ENCODE measurements at regions not wholly inside any gene's neighbourhood (a gene's known extent, or its start where the extent isn't known, plus 50 kb on each side); places are given as distances from the start of the nearest gene placed in this dataset.

GRCh38 chr5:8290721-8291120, 421.8 kb downstream of the MTRR start:
- Mint-ChIP-seq H3K4me1 (no peaks in the 10 kb centered on the region), H3K27ac (no peak overlapping the region), H3K9me3 (no peaks in the 10 kb centered on the region), H3K4me3 (no peak overlapping the region), H3K27me3 (ENCODE audit: insufficient read depth) (peaks cover 2% of the 10 kb centered on the region), H3K36me3 (ENCODE audit: low read depth) (no peaks in the 10 kb centered on the region)
- Histone ChIP-seq H3K4me3 (ENCODE audit: low read length) (no peak overlapping the region), H3K27ac (ENCODE audit: low read depth, low read length) (no peak overlapping the region), H3K36me3 (ENCODE audit: control insufficient read depth, insufficient read depth, low read length) (no peaks in the 10 kb centered on the region), H3K4me1 (ENCODE audit: control insufficient read depth, insufficient read depth, low read length) (no peaks in the 10 kb centered on the region), H3K27me3 (ENCODE audit: control insufficient read depth, insufficient read depth, low read length, poor library complexity, severe bottlenecking) (no peaks in the 10 kb centered on the region), H3K9me3 (ENCODE audit: control insufficient read depth, low read length) (no peaks in the 10 kb centered on the region), H3K9ac (ENCODE audit: extremely low read depth, low read length, poor library complexity, severe bottlenecking) (no peak overlapping the region)
- no peak for TF ChIP-seq CTCF (conservative IDR thresholded peaks at IDR 0.05)
- 88% methylated on average over 1 of the region's 2 CpGs; no CpG with 5 or more reads in 1 of the 2 experiments for WGBS, 2 experiments (ENCODE audit: insufficient coverage in 1 of 2, insufficient read length in 1 of 2)
- no peak for DNase-seq

- DNase-seq, result no peak
- H3K9ac ChIP-seq (ENCODE audit: extremely low read depth, low read length, poor library complexity, severe bottlenecking), result no peak overlapping the region
- no peaks in the 10 kb centered on the region for H3K4me1 ChIP-seq (ENCODE audit: control insufficient read depth, insufficient read depth, low read length)
- H3K27me3 Mint-ChIP-seq (ENCODE audit: insufficient read depth), result peaks cover 2% of the 10 kb centered on the region
- no peaks in the 10 kb centered on the region for H3K27me3 ChIP-seq (ENCODE audit: control insufficient read depth, insufficient read depth, low read length, poor library complexity, severe bottlenecking)
- no peak for TF ChIP-seq CTCF (conservative IDR thresholded peaks at IDR 0.05)
- H3K27ac Mint-ChIP-seq, result no peak overlapping the region
- no peaks in the 10 kb centered on the region for H3K4me1 Mint-ChIP-seq
- no peak overlapping the region for H3K4me3 ChIP-seq (ENCODE audit: low read length)
- H3K36me3 Mint-ChIP-seq (ENCODE audit: low read depth), result no peaks in the 10 kb centered on the region
- 60 to 81% methylated on average over 1 of the region's 2 CpGs for WGBS, 2 experiments (ENCODE audit: insufficient coverage in 1 of 2, insufficient read length in 1 of 2)
- no peak overlapping the region for H3K27ac ChIP-seq (ENCODE audit: low read depth, low read length)
- no peak overlapping the region for H3K4me3 Mint-ChIP-seq
- no peaks in the 10 kb centered on the region for H3K9me3 Mint-ChIP-seq
- no peaks in the 10 kb centered on the region for H3K9me3 ChIP-seq (ENCODE audit: control insufficient read depth, low read length)
- no peaks in the 10 kb centered on the region for H3K36me3 ChIP-seq (ENCODE audit: control insufficient read depth, insufficient read depth, low read length)
Observed at GRCh38 chr5:8291641-8292040, 422.7 kb downstream of the MTRR start.

GRCh38 chr5:8295141-8295540, 426.2 kb downstream of the MTRR start:
- H3K4me1 ChIP-seq (ENCODE audit: control insufficient read depth, insufficient read depth, low read length), result no peaks in the 10 kb centered on the region
- Mint-ChIP-seq H3K4me3 (no peak overlapping the region), H3K36me3 (ENCODE audit: low read depth) (no peaks in the 10 kb centered on the region), H3K27ac (no peak overlapping the region), H3K27me3 (ENCODE audit: insufficient read depth) (no peaks in the 10 kb centered on the region), H3K4me1 (no peaks in the 10 kb centered on the region), H3K9me3 (no peaks in the 10 kb centered on the region)
- no peak overlapping the region for H3K27ac ChIP-seq (ENCODE audit: low read depth, low read length)
- WGBS, 2 experiments (ENCODE audit: insufficient coverage in 1 of 2, insufficient read length in 1 of 2), result 84% methylated on average over 1 of the region's 1 CpG; no CpG with 5 or more reads in 1 of the 2 experiments
- no peak for DNase-seq
- H3K9me3 ChIP-seq (ENCODE audit: control insufficient read depth, low read length), result no peaks in the 10 kb centered on the region
- TF ChIP-seq CTCF (conservative IDR thresholded peaks at IDR 0.05), result no peak
- H3K9ac ChIP-seq (ENCODE audit: extremely low read depth, low read length, poor library complexity, severe bottlenecking), result no peak overlapping the region
- H3K4me3 ChIP-seq (ENCODE audit: low read length), result no peak overlapping the region
- H3K27me3 ChIP-seq (ENCODE audit: control insufficient read depth, insufficient read depth, low read length, poor library complexity, severe bottlenecking), result no peaks in the 10 kb centered on the region
- no peaks in the 10 kb centered on the region for H3K36me3 ChIP-seq (ENCODE audit: control insufficient read depth, insufficient read depth, low read length)

Data from endodermal cell (in vitro differentiated cells).